Cerebellar cortex (tissue), 1 donor: ENCODE measurements at regions not wholly inside any gene's neighbourhood (a gene's known extent, or its start where the extent isn't known, plus 50 kb on each side); places are given as distances from the start of the nearest gene placed in this dataset.
"Not testable (repeated sequence)": the region's sequence is repeated elsewhere in the genome, so short reads cannot be mapped to it uniquely, and the experiment has no call there.

ENCODE experiments used
- DNase-seq: peaks from one replicate; pipeline ENCODE4 v3.0.0-alpha.2; 2015; ENCODE audit warnings: low spot score

DNA sequence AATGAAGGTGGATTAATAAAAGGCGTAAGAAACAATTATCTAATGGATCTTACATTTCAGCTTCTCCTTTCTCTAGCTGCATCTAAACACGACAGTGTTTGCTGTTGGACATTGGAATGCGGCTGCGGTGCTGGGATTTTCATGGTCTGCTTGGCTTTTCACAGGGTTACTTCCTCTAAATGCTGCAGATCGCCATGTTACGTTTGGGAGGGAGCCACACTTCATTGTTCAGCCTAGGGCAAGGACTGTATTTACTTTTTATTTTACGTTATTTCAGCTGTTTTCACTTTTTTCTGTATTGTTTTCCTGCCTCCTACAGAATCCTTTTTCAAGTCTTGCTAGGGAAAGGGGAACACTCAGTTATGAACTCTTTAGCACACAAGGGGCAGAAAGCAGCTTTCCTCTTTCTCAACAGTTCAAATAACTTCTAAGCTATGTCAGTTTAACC lies 97.9 kb upstream of the MTHFD1L start:
- no peak for DNase-seq

DNA sequence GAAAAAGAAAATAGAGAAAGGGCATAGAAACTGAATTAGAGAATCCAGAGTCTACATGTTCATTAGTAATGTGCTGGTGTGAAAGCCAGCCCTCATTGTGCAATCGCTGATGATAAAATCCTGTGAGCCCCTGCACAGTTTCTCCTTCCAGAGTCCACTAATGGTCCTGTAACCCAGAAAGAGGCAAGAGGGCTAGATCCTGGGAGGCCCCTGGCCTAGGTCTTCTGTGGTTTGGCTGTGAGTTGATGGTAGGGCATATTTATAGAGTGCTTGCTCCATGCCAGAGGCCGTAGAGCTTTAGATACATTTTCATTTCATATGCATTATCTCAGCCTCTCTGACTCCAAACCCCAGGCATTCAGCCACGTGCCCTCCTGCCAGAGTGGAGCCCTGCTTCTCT lies 94.9 kb upstream of the MTHFD1L start:
- DNase-seq = no peak

DNA sequence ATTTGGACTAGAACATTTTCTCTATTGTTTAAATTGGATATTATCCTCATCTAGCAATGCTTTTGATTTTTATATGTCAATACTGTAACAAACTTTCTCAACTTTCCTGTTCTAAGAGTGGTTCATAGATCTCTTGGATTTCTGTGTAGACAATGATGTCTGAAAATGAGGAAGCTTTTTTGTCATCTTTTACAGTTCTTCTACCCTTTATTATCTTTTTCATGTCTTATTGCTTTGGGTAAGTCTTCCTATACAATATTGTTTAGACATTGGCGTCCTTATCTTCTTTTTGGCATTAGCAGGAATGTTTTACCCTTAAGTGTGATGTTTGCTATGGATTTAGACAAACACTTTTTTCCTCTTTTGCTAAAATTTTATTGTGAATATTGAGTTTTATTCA lies 91.5 kb upstream of the MTHFD1L start:
- DNase-seq = no peak

DNA sequence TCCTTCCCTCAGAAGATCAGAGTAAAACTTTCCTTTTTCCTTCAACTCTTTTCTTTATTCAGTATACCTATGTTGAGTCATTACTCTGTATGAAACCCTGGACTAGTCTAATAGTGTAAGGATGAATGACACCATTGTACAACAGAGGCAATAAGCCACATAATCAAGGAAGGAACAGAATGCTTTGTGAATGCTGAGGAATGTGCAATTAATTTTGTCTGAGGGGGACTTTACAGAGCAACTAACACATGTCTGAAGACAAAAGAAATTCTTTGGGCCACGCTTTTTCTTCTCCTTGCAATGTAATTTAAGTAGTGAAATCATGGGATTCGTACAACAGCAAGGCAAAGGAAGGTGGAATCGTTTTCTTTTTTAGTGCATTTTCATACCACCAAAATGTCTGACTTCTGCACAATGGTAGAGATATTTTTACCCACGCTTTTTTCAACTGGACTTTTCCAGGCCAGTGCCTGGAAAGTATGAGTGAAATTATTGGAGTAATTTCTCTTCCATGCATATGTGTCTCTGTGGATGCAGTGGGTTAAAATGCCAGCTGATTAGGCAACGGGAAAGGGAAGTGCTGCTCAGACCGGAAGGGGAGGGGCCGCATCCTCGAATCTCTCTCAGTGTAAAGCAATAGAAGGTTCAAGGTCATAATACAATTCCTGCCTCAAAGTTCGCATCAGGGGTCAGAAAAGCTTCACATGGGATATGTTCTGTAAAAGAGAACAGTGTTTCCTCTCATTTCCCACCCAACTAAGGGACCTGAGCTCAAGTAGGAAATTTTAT lies 89.9 kb upstream of the MTHFD1L start:
- no peak for DNase-seq

DNA sequence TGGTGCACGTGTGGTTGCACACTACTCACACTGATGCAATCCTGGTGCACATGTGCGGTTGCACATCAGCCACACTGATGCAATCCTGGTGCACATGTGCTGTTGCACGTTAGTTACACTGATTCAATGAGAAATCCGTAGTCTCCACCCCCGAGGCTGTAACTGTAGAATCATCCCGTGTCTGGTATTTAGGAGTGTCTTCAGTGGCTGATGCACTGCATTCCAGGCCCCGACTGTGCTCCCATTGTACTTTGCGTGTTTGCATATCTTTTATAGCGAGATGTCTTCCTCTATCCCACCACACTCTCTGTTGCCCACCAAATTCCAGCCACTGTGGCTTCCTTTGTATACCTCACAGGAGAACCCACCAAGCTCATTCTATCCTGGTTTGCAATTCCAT lies 87.8 kb upstream of the MTHFD1L start:
- DNase-seq = no peak

DNA sequence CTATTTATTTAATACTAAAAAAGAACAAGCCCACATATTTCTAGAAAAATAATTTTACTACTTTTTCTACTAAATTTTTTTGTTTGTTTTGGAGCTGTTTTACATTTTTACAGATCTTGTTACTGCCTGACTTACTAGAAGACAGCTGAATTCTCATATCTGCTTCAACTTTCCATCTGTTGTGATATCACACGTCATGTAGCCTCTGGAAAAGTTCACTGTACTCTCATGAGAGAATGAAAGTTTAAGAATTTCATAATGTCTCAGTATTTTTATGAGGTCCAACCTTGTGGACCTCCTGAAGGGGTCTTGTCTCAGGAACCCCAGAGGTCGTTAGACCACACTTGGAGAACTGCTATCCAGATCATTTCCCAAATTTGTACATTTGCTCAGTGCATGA lies 81.7 kb upstream of the MTHFD1L start:
- DNase-seq = no peak

DNA sequence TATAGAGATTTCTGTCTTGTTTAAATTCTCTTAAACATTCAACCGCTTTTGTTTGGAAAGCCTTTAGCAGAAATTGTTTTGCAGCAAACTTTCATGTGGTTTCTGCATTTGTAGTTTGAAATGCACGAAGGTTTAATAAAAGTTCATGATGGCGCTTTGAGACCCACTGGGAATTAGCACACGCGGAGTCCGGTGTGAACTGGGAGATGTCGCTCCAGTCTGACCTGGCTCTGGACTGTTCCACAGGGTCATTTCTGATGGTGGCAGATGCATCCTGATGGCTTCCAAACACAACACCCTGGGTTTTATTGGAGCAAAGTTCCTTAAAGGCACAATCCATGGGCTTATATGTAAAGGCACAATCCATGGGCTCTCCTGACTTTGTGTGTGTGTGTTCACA lies 78.1 kb upstream of the MTHFD1L start:
- no peak for DNase-seq

DNA sequence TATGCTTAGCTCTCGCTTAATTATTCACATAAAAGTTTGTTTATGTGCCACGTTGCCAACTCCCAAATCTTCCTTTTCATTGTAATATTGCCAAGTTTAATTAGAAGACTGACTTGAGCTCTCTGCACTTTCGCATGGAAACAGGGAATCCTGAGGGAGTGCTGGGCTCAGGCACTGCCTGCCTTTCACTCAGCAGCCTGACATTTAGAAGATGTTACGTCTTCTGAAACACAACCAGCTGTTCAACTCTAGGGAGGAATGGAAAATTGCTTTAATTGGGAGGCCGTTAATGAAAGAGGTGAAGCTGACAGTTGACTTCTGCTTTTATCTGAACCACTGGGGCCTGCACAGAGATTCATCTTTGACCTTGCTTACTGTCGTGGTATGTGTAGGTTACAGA lies 77.4 kb upstream of the MTHFD1L start:
- no peak for DNase-seq

DNA sequence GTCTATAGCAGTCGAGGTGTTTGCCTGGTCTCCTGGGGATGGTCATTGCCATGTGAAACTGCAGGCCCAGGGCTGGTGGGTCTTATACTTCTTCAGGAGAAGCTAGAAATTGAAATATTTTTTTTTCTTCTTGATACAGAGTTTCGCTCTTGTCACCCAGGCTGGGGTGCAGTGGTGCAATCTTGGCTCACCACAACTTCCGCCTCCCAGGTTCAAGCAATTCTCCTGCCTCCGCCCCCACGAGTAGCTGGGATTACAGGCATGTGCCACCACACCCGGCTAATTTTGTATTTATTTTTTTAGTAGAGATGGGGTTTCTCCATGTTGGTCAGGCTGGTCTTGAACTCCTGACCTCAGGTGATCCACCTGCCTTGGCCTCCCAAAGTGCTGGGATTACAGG lies 75.6 kb upstream of the MTHFD1L start:
- not testable (repeated sequence) for DNase-seq

DNA sequence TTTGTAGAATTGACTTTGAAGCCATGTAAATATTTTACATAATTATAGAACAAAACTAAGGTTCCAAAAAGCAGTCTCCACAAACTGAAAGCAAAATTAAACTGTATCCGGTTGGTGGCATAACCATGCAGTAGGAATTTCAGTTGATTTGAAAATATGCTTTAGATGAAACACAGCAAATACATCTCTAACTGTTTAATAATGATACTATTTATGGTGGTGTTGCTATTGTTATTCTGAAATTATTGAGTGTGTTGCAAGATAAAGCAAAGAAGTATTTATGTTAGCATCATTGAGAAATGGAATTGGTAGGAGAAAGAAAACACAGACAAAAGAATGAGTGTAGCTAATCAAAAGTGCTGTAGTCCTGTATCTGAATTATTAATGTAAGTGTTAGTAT lies 73.8 kb upstream of the MTHFD1L start:
- DNase-seq = no peak

DNA sequence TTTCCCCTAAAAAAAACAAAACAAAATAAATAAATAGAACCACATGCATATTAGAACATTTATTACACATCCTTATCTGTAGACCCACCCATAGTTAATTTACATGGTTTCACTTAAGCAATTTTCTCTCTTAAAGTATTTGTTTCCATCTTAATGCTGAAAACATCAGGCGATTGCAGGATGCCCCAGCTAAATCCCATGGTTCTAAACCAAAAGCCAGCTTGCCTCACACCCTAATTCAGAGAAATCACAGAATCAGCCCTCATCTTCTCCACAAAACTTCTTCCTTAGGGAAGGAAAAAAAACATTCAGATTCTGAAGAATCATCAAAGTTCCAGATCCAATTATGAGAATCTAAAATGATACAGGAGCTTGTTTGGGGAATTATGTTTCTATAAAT lies 67.6 kb upstream of the MTHFD1L start:
- DNase-seq = no peak

DNA sequence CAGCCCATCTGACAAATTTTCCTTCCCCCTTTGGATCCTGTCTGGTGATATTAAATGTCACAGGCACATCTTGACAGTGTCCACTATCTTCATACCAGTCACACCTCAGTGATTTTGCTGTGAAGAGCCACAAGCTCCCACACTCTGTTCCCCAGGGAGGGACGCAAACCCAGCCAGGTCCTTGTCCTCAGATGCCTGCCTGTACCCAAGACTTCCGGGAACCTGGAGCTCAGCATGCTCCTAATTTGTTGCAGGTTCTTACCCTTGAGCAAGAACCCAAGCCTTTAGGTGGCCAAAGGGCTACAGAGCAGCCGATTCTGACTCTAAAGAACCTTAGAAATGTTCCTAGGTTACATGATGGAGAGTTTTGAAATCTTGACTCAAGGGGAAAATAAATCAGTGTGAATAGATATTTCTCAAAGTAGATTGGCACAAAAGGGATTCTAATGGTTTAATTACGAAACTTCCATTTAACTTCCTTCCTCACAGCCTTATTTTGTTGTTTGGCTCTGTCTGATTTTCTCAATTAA lies 66.2 kb upstream of the MTHFD1L start:
- no peak for DNase-seq

DNA sequence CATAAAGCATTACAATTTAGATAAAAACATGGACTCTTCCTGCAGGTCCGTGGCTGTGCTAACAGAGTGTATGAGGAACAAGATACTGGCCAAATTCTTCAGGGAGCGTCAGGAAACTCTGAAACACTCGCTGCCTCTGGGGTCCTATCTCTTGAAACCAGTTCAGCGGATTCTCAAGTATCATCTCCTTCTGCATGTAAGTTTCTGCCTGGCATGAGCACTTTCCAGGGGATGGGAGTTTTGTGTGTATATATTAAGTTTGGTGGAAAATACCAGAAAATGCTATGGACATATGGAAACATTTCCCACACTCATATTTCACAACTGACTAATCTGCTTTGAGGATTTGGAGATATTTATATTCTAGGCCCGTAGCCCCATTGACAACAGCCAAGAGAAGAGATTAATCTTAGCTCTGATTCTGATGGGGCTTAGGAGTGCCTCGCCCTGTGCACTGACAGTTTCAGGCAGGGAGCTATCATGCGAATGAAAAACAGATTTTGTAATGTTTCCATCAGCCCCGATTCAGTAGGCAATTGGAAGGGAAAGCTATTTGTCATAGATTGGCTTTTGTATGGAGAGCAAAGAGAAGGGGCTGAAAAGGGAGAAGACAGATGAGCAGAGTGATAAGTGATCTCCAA lies 64.7 kb upstream of the MTHFD1L start:
- no peak for DNase-seq

DNA sequence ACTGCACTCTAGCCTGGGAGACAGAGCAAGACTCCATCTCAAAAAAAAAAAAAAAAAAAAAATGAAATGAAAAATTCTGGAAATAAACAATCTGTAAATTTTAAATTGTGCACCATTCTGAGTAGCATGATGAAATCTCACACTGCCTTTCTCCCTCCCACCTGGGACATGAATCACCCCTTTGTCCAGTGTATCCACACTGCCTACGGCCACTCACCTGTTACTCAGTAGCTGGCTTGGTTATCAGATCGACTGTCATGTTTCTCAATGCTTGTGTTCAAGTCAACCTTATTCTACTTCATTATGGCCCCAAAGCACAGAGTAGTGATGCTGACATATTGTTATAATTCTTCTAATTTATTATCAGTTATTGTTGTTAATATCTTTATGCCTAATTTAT lies 58.7 kb upstream of the MTHFD1L start:
- no peak for DNase-seq

DNA sequence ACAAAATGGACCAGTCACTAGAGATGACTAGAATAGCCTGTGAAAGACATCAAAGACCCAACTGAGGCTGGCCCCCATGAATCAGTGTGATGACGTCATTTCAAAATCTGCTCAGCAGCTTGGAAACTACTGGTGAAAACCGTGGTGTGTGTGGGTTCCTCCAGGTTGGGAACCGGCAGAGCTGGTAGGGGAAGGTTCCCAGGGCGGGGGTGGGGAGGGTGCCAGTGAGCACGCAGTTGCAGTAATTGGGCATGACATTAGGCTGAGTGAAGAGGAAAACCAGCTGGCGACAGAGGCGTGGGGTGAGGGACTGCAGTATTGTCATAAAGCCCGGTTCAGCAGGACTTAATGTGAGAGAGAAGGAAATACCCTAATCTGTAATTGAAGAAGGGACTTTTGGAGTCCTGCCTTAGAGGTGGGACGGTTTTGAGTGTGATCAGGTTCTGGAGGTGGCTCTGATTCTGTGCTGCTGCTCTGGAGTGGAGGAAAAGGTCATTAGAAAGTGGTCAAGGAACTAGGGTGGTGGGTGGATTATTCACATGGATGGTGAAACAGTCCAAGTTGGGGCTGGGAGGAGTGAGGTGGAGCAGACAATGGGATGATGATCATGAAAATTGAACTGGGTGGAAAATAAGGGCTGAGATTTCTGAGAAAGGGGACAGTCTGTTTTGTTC lies 52.0 kb upstream of the MTHFD1L start:
- DNase-seq = no peak

DNA sequence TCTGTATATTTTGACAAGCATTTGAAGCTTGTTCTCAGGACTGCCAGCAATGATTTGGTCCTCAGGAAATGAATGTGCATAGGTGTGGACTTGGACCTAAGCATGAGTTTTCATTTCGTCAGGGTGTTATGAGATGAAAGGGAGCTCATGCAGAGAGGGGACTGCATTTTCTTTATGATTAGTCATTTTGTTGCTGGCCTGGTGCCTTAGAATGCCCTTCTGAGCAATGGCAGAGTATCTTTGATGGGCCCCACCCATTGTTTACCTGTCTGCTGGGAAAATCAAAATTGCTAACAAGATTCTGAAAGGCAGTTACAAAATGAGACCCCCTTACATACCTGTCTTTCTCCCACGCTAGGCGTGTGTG lies 51.5 kb upstream of the MTHFD1L start:
- DNase-seq = no peak
